ENCODE measurements at regions not wholly inside any gene's neighbourhood (a gene's known extent, or its start where the extent isn't known, plus 50 kb on each side); places are given as distances from the start of the nearest gene placed in this dataset.

DNA sequence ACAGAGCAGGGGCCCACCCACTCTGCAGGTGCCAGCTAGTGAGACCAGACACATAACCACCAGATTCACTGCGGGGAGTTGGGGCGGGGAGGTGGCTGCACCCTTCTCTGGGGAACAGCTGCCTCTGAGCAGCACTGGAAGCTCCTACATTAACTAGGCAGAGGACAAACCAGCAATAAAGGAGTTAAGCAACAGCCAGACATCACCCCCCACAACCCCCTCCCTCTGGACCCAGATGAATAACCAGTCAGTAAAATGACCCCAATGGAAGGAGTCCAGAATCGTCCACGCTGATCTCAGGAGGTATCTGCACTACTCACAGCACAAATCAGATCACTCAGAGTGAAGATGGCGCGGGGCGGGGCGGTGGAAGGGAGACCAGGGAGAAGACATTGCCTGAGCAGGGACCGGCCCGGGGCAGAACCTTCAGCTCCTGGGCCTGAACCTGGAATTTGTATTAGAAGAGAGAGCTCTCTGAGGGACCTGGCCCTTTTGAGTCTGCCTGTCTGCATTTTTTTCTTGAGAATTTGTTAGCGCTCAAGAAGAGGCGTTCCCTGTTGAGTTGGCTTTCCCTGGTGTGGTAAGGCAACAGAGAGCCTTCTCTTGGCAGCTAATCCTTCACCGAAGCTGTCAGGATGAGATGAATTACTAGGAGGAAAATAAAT, 125.5 kb upstream of the NCAM1 start:
- H3K9me3 ChIP-seq (ENCODE audit: control insufficient read depth in 1 of 2, insufficient read depth in 1 of 2, low read length in 2 of 2), result peaks cover 0 to 4% of the 10 kb centered on the region in 2 experiments
- no peaks in the 10 kb centered on the region for H3K4me1 ChIP-seq (ENCODE audit: insufficient read depth, low read length)
- no peak overlapping the region for H3K4me3 ChIP-seq (ENCODE audit: low read length)
- DNase-seq (no peak), ATAC-seq (ENCODE audit: poor library complexity) (no peak)
- ChIA-PET POLR2A (no interaction called here), CTCF (no interaction called here)
- peaks cover 3% of the 10 kb centered on the region in 2 experiments for H3K27me3 ChIP-seq (ENCODE audit: control insufficient read depth in 1 of 2, insufficient read depth in 2 of 2, low read length in 2 of 2)
- no peaks in the 10 kb centered on the region for H3K36me3 Mint-ChIP-seq (ENCODE audit: low read depth)
- no peaks in the 10 kb centered on the region for H3K9me3 Mint-ChIP-seq
- H3K4me3 Mint-ChIP-seq, result no peak overlapping the region
- H3K4me1 Mint-ChIP-seq (ENCODE audit: low read depth), result no peaks in the 10 kb centered on the region
- H3K27ac ChIP-seq (ENCODE audit: low read depth in 1 of 2, low read length in 2 of 2), result no peak overlapping the region
- no peak overlapping the region for H3K27ac Mint-ChIP-seq
- no peaks in the 10 kb centered on the region for H3K36me3 ChIP-seq (ENCODE audit: insufficient read depth, low read length)
- TF ChIP-seq, protein P1, sequence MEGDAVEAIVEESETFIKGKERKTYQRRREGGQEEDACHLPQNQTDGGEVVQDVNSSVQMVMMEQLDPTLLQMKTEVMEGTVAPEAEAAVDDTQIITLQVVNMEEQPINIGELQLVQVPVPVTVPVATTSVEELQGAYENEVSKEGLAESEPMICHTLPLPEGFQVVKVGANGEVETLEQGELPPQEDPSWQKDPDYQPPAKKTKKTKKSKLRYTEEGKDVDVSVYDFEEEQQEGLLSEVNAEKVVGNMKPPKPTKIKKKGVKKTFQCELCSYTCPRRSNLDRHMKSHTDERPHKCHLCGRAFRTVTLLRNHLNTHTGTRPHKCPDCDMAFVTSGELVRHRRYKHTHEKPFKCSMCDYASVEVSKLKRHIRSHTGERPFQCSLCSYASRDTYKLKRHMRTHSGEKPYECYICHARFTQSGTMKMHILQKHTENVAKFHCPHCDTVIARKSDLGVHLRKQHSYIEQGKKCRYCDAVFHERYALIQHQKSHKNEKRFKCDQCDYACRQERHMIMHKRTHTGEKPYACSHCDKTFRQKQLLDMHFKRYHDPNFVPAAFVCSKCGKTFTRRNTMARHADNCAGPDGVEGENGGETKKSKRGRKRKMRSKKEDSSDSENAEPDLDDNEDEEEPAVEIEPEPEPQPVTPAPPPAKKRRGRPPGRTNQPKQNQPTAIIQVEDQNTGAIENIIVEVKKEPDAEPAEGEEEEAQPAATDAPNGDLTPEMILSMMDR (IDR thresholded peaks at IDR 0.05), result no peak
- intact Hi-C loops (cut with DNase I, micrococcal nuclease), result no loop called here
- H3K27me3 Mint-ChIP-seq, result peaks cover 19% of the 10 kb centered on the region

DNA sequence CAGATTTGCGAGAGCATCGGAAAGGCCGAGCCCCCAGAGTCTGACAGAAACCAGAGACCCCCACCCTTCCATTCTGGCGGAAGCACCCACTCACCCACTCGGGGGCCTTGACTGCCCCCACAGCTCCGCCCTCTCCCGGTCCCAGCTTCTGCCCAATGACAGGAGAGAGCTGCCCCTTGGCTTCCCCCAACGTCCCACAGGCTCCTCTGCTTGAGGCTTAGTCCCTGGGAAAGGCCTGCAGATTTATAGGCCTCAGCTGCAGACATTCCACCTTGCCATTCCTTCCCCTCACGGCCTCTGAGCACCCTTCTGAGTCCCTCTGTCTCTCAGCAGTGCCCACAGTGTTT, 125.0 kb upstream of the NCAM1 start:
- Mint-ChIP-seq H3K4me3 (no peak overlapping the region), H3K4me1 (ENCODE audit: low read depth) (no peaks in the 10 kb centered on the region), H3K27ac (no peak overlapping the region), H3K27me3 (peaks cover 19% of the 10 kb centered on the region), H3K36me3 (ENCODE audit: low read depth) (no peaks in the 10 kb centered on the region), H3K9me3 (no peaks in the 10 kb centered on the region)
- ChIA-PET POLR2A (no interaction called here), CTCF (no interaction called here)
- Histone ChIP-seq H3K36me3 (ENCODE audit: insufficient read depth, low read length) (no peaks in the 10 kb centered on the region), H3K27me3 (ENCODE audit: control insufficient read depth in 1 of 2, insufficient read depth in 2 of 2, low read length in 2 of 2) (peaks cover 0 to 3% of the 10 kb centered on the region in 2 experiments), H3K4me3 (ENCODE audit: low read length) (no peak overlapping the region), H3K27ac (ENCODE audit: low read depth in 1 of 2, low read length in 2 of 2) (no peak overlapping the region), H3K4me1 (ENCODE audit: insufficient read depth, low read length) (no peaks in the 10 kb centered on the region), H3K9me3 (ENCODE audit: control insufficient read depth in 1 of 2, insufficient read depth in 1 of 2, low read length in 2 of 2) (peaks cover 0 to 4% of the 10 kb centered on the region in 2 experiments)
- intact Hi-C loops (cut with DNase I, micrococcal nuclease), result no loop called here
- TF ChIP-seq, protein P1 (IDR thresholded peaks at IDR 0.05), result no peak
- ATAC-seq (ENCODE audit: poor library complexity), result no peak
- no peak for DNase-seq

DNA sequence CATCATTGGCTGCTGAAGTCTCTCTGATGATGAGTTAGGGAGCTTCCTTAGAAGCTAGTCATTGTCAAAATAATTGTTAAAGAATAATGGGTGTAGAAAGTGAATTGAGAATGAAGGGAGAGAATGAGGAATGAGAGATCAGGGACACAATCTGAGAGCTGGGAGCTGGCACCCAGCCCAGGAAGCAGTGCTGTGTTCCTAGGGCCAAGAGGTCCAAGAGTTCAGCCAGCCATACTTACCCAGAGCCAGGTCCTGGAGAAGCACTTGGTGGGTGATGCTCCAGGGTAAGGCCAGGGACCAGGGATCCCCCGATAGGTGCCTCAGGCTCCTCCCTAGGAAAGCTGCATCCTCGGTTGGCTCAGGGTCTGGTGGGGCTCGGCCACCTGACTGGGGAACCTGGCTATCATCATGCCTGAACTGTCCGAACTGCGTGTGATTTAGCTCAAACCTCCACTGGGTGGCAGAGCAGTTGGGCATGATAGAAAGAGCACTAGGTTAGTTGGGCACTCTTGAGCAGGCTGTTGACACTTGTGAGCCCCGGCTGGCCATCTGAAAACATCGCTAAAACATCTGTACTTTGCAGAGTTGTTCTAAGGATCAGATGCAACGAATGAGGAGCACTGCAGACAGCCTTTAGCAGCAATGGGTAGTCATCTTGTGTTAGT, 123.9 kb upstream of the NCAM1 start:
- Mint-ChIP-seq H3K9me3 (no peaks in the 10 kb centered on the region), H3K27ac (no peak overlapping the region), H3K4me3 (no peak overlapping the region), H3K36me3 (ENCODE audit: low read depth) (no peaks in the 10 kb centered on the region), H3K27me3 (peaks cover 18% of the 10 kb centered on the region), H3K4me1 (ENCODE audit: low read depth) (no peaks in the 10 kb centered on the region)
- TF ChIP-seq, protein P1 (IDR thresholded peaks at IDR 0.05), result no peak
- ChIA-PET POLR2A (no interaction called here), CTCF (no interaction called here)
- Histone ChIP-seq H3K27ac (ENCODE audit: low read depth in 1 of 2, low read length in 2 of 2) (no peak overlapping the region), H3K4me3 (ENCODE audit: low read length) (no peak overlapping the region), H3K4me1 (ENCODE audit: insufficient read depth, low read length) (no peaks in the 10 kb centered on the region), H3K36me3 (ENCODE audit: insufficient read depth, low read length) (no peaks in the 10 kb centered on the region), H3K27me3 (ENCODE audit: control insufficient read depth in 1 of 2, insufficient read depth in 2 of 2, low read length in 2 of 2) (peaks cover 0 to 3% of the 10 kb centered on the region in 2 experiments), H3K9me3 (ENCODE audit: control insufficient read depth in 1 of 2, insufficient read depth in 1 of 2, low read length in 2 of 2) (peaks cover 0 to 4% of the 10 kb centered on the region in 2 experiments)
- DNase-seq, result no peak
- intact Hi-C loops (cut with DNase I, micrococcal nuclease), result no loop called here
- no peak for ATAC-seq (ENCODE audit: poor library complexity)

All from CD4-positive, alpha-beta T cell (primary cell).